Prostate gland (tissue), 2 donors: ENCODE measurements at regions not wholly inside any gene's neighbourhood (a gene's known extent, or its start where the extent isn't known, plus 50 kb on each side); places are given as distances from the start of the nearest gene placed in this dataset.

Experiments
- DNase-seq: peaks from one replicate; pipeline ENCODE4 v3.0.0-alpha.2; 2019; ENCODE audit warnings: low spot score
- H3K27ac ChIP-seq, 2 donors: fragments of 200-600 bp; sonication (generic); 2 replicates each; pipeline ENCODE4 v1.5.1; 2017 to 2019
- H3K27me3 ChIP-seq: fragments of 200-600 bp; sonication (generic); replicated peaks from 2 replicates; pipeline ENCODE4 v1.5.1; 2019; ENCODE audit not compliant: insufficient read depth
- H3K36me3 ChIP-seq, 2 donors: fragments of 200-600 bp; sonication (generic); 1 replicate in 1 of 2; 2 replicates in 1 of 2; pipeline versions ENCODE4 v1.5.1 to v1.8.1; 2017 to 2019
- H3K4me1 ChIP-seq: fragments of 200-600 bp; sonication (generic); replicated peaks from 2 replicates; pipeline ENCODE4 v1.5.1; 2019
- H3K4me3 ChIP-seq, 2 donors: fragments of 200-600 bp; sonication (generic); 2 replicates each; pipeline ENCODE4 v1.5.1; 2017 to 2019
- H3K9me3 ChIP-seq: fragments of 200-600 bp; sonication (generic); 2 replicates; pipeline ENCODE4 v1.5.1; 2017
- POLR2A ChIP-seq: fragments of 450-650 bp; IDR thresholded peaks from one replicate; pipeline ENCODE4 v1.6.1; 2016; ENCODE audit warnings: antibody characterized with exemption, mild to moderate bottlenecking
- POLR2AphosphoS5 ChIP-seq: sonication (generic); formaldehyde crosslinking; IDR thresholded peaks from one replicate; pipeline ENCODE4 v1.6.1; 2017; ENCODE audit warnings: antibody characterized with exemption
- WGBS: methylation state at CpG from one replicate; pipeline ENCODE4 v1.1.5; 2018; 5-methylcytosine and 5-hydroxymethylcytosine counted together
- intact Hi-C: fragments of 100-400 bp; cut with DNase I; formaldehyde crosslinking; loops from one replicate; pipeline ENCODE4 v1.14.2; 2022
- TF ChIP-seq, protein P1 (sequence below), 4 experiments: fragments of 200-600 bp in 2 of 4; fragments of 450-650 bp in 2 of 4; sonication (generic) in 2 of 4; IDR thresholded peaks; 1 replicate in 3 of 4; 2 replicates in 1 of 4; pipeline ENCODE4 v1.5.1; 2016 to 2019; ENCODE audit warnings: antibody characterized with exemption in 4 of 4, mild to moderate bottlenecking in 2 of 4, moderate library complexity in 2 of 4

DNA sequence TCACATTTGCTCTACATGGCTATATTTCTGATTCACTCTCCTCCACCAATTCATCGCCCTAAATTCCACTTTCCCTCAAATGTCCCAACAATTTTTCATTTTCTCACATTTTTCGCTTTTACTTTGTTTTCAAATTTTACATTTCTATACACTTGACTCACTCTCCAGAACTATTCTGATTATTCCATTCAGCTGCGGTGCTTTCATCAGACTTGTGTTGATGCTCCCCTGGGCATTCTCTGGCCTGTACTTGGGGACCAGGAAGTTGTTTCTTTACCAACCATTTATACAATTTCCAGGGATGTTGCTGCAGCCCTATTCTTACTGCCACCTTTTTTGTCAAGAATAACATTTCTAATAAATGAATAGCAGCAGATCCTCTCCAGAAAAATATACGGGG lies 444.8 kb downstream of the MAFB start:
- DNase-seq = no peak
- H3K4me1 ChIP-seq = no peaks in the 10 kb centered on the region

DNA sequence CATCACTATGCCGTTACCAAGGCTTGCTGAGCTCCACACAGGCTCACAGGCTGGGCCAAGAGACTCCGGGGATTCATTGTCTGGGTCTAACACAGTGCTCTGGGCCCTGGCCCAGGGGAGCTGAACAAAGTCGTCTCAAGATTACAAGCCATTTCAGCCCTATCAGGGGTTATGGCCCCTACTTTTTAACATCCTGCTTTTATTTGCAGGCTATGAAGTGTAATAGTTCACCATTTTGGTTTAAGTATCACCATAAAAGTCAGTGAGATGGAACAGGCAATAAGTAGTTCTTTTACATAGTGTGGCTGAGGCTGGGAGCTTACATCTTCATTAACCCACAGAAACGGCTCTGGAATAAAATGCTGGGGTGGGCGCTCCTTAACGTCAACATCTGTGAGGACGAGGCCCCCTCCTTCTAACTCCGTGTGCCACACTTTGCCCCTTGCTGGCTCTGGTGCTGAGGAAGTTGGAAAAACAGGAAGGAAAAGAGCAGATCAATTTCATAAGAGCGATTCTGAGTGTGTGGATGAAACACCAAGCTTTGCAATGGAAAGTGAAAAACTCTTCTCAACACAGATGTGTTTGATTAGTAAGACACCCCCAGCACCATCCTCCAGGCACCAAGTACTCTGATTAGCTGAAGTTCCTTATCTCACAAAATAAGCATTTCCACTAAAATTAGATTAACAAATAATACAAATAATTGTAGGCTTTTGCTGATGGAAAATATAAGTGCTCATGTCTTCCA lies 447.3 kb downstream of the MAFB start:
- Histone ChIP-seq H3K36me3 (no peaks in the 10 kb centered on the region), H3K4me3 (no peak overlapping the region), H3K9me3 (no peaks in the 10 kb centered on the region), H3K4me1 (no peaks in the 10 kb centered on the region), H3K27me3 (no peaks in the 10 kb centered on the region), H3K27ac (no peak overlapping the region)
- TF ChIP-seq POLR2AphosphoS5 (no peak), POLR2A (no peak)
- TF ChIP-seq, protein P1, sequence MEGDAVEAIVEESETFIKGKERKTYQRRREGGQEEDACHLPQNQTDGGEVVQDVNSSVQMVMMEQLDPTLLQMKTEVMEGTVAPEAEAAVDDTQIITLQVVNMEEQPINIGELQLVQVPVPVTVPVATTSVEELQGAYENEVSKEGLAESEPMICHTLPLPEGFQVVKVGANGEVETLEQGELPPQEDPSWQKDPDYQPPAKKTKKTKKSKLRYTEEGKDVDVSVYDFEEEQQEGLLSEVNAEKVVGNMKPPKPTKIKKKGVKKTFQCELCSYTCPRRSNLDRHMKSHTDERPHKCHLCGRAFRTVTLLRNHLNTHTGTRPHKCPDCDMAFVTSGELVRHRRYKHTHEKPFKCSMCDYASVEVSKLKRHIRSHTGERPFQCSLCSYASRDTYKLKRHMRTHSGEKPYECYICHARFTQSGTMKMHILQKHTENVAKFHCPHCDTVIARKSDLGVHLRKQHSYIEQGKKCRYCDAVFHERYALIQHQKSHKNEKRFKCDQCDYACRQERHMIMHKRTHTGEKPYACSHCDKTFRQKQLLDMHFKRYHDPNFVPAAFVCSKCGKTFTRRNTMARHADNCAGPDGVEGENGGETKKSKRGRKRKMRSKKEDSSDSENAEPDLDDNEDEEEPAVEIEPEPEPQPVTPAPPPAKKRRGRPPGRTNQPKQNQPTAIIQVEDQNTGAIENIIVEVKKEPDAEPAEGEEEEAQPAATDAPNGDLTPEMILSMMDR (IDR thresholded peaks at IDR 0.05) = no peak
- intact Hi-C loops = no loop called here
- 50% methylated on average over 9 of the region's 9 CpGs for WGBS
- DNase-seq = no peak

More for the DNA sequence above, 444.8 kb downstream of the MAFB start:
- Histone ChIP-seq H3K36me3 (no peaks in the 10 kb centered on the region), H3K9me3 (no peaks in the 10 kb centered on the region), H3K27ac (no peak overlapping the region), H3K27me3 (no peaks in the 10 kb centered on the region), H3K4me3 (no peak overlapping the region)
- intact Hi-C loops = no loop called here
- TF ChIP-seq, protein P1 (IDR thresholded peaks at IDR 0.05) = no peak
- no peak for TF ChIP-seq POLR2AphosphoS5
- TF ChIP-seq POLR2A = no peak
- WGBS = 96% methylated on average over 4 of the region's 4 CpGs

DNA sequence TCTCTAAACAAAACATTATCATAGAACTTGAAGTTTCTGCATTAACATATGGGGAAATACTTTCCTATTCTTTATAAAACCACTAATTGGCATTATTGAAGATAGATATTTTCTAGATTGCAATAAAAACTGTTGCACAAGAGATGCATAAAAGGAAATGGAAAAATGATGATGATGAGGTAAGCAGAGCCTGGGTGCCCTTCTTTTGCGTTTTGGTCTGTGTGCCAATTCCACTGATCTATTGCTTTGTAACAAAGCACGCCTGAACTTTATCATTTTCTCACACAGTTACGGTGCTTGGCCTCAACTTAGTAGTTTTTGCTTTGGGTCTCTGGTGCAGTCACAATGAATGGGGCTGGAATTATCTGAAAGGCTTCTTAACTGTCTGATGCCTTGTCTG lies 450.5 kb downstream of the MAFB start:
- no peak for TF ChIP-seq POLR2A
- Histone ChIP-seq H3K36me3 (no peaks in the 10 kb centered on the region), H3K4me1 (no peaks in the 10 kb centered on the region), H3K27me3 (no peaks in the 10 kb centered on the region), H3K4me3 (no peak overlapping the region), H3K9me3 (no peaks in the 10 kb centered on the region), H3K27ac (no peak overlapping the region)
- 76% methylated on average over 3 of the region's 3 CpGs for WGBS
- no peak for DNase-seq
- intact Hi-C loops = no loop called here

DNA sequence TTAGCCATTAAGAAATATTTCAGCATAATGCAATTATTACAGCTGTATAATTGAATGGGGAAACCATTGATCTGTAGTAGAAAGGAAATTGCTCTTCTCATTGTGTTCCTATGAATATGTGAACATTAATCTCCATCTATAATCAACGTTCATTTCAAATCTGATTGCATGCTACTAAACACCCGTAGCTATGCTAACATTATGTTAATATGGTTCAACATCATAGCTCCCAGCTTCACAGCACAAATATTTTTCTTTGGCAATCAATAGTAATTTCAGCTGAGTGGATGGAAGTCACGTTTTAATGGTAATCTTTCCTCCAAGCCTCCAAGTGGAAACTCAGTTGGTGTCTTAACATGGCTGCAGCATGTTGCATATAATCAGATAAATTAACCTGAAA lies 454.4 kb downstream of the MAFB start:
- no peak for DNase-seq
- Histone ChIP-seq H3K27me3 (no peaks in the 10 kb centered on the region), H3K27ac (no peak overlapping the region), H3K9me3 (no peaks in the 10 kb centered on the region), H3K4me1 (no peaks in the 10 kb centered on the region), H3K4me3 (no peak overlapping the region), H3K36me3 (no peaks in the 10 kb centered on the region)
- 81% methylated on average over 3 of the region's 3 CpGs for WGBS
- intact Hi-C loops = no loop called here
- TF ChIP-seq, protein P1 (IDR thresholded peaks at IDR 0.05) = no peak
- TF ChIP-seq POLR2A = no peak
- no peak for TF ChIP-seq POLR2AphosphoS5

DNA sequence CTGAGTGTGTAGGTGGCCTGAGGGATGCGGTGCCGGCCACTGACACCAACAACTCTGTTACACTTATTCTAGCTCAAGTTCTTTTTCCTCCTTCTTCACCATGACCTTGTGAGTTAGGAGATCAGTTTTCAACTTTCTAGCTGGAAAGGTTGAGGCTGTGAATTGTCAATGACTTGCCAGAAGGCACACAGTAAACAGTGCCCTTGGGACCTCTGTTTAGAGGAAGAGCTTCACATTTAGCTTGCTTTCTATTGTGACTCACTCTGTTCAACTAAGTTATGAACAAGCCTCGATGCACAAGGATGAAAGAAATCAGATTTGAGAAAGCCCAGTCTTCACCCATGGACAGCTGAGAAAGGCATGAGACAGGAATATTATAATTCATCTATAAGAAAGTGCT lies 455.6 kb downstream of the MAFB start:
- WGBS = 62% methylated on average over 3 of the region's 3 CpGs

More for the DNA sequence above, 455.6 kb downstream of the MAFB start:
- H3K27me3 ChIP-seq = no peaks in the 10 kb centered on the region
- no peak overlapping the region for H3K27ac ChIP-seq
- H3K4me3 ChIP-seq = no peak overlapping the region
- H3K9me3 ChIP-seq = no peaks in the 10 kb centered on the region
- TF ChIP-seq, protein P1 (IDR thresholded peaks at IDR 0.05) = no peak
- TF ChIP-seq POLR2A = no peak
- no peak for TF ChIP-seq POLR2AphosphoS5
- no peaks in the 10 kb centered on the region for H3K36me3 ChIP-seq
- intact Hi-C loops = no loop called here
- no peak for DNase-seq
- no peaks in the 10 kb centered on the region for H3K4me1 ChIP-seq
